SK-N-SH treated with all-trans-retinoic acid at 6 μM for 48 hours (cell line): ENCODE measurements at regions not wholly inside any gene's neighbourhood (a gene's known extent, or its start where the extent isn't known, plus 50 kb on each side); places are given as distances from the start of the nearest gene placed in this dataset.

ENCODE experiments used
- ATAC-seq: fragments of 200-7000 bp; cut with Tn5 transposase; 3 replicates; pipeline ENCODE4 v1.9.1; 2020; ENCODE audit warnings: mild to moderate bottlenecking, moderate library complexity
- ARNTL ChIP-seq: fragments of 450-650 bp; formaldehyde crosslinking; IDR thresholded peaks from 2 replicates; pipeline ENCODE4 v1.5.0; 2020; ENCODE audit warnings: low read depth, mild to moderate bottlenecking, moderate library complexity, borderline replicate concordance
- BACH2 ChIP-seq: fragments of 250-450 bp; sonication (Bioruptor Pico); IDR thresholded peaks from 2 replicates; pipeline ENCODE4 v1.9.0; 2021; ENCODE audit warnings: mild to moderate bottlenecking, borderline replicate concordance
- CREB5 ChIP-seq: fragments of 250-450 bp; sonication (Bioruptor Pico); IDR thresholded peaks from 2 replicates; pipeline ENCODE4 v1.5.1; 2020; ENCODE audit warnings: low read depth, mild to moderate bottlenecking, moderate library complexity
- CSDC2 ChIP-seq: fragments of 250-450 bp; sonication (Bioruptor Pico); IDR thresholded peaks from 2 replicates; pipeline ENCODE4 v1.5.0; 2020; ENCODE audit warnings: mild to moderate bottlenecking, moderate library complexity
- CSRNP3 ChIP-seq: fragments of 250-450 bp; sonication (Bioruptor Pico); IDR thresholded peaks from 2 replicates; pipeline ENCODE4 v1.5.1; 2021; ENCODE audit warnings: mild to moderate bottlenecking, moderate library complexity
- ESRRG ChIP-seq: fragments of 250-450 bp; sonication (Bioruptor Pico); IDR thresholded peaks from 2 replicates; pipeline ENCODE4 v1.6.1; 2021; ENCODE audit warnings: mild to moderate bottlenecking
- GLIS3 ChIP-seq: fragments of 250-450 bp; sonication (Bioruptor Pico); IDR thresholded peaks from 2 replicates; pipeline ENCODE4 v1.5.0; 2020; ENCODE audit warnings: mild to moderate bottlenecking, moderate library complexity
- ISL1 ChIP-seq: fragments of 250-450 bp; sonication (Bioruptor Pico); IDR thresholded peaks from 2 replicates; pipeline ENCODE4 v2.1.2; 2022; ENCODE audit warnings: mild to moderate bottlenecking, moderate library complexity
- PATZ1 ChIP-seq: fragments of 250-450 bp; sonication (Bioruptor Pico); IDR thresholded peaks from 2 replicates; pipeline ENCODE4 v1.8.0; 2020; ENCODE audit warnings: mild to moderate bottlenecking, moderate library complexity, borderline replicate concordance
- POU6F1 ChIP-seq: fragments of 250-450 bp; sonication (Bioruptor Pico); IDR thresholded peaks from 2 replicates; pipeline ENCODE4 v1.8.0; 2021; ENCODE audit warnings: low read depth, mild to moderate bottlenecking, moderate library complexity, borderline replicate concordance
- PPARA ChIP-seq: fragments of 250-450 bp; sonication (Bioruptor Pico); IDR thresholded peaks from 2 replicates; pipeline ENCODE4 v1.5.0; 2020; ENCODE audit warnings: mild to moderate bottlenecking, borderline replicate concordance
- RARB ChIP-seq: fragments of 250-450 bp; sonication (Bioruptor Pico); IDR thresholded peaks from 2 replicates; pipeline ENCODE4 v1.8.0; 2021; ENCODE audit warnings: mild to moderate bottlenecking, moderate library complexity
- SNAI2 ChIP-seq: fragments of 250-450 bp; sonication (Bioruptor Pico); IDR thresholded peaks from 2 replicates; pipeline ENCODE4 v1.5.0; 2020; ENCODE audit warnings: mild to moderate bottlenecking, moderate library complexity
- TOX ChIP-seq: fragments of 250-450 bp; sonication (Bioruptor Pico); IDR thresholded peaks from 2 replicates; pipeline ENCODE4 v1.8.0; 2021; ENCODE audit warnings: mild to moderate bottlenecking, moderate library complexity, borderline replicate concordance
- TSHZ2 ChIP-seq: fragments of 250-450 bp; sonication (Bioruptor Pico); IDR thresholded peaks from 2 replicates; pipeline ENCODE4 v1.5.0; 2020; ENCODE audit warnings: mild to moderate bottlenecking, moderate library complexity
- ZC3H10 ChIP-seq: fragments of 250-450 bp; sonication (Bioruptor Pico); IDR thresholded peaks from 2 replicates; pipeline ENCODE4 v1.5.1; 2021; ENCODE audit warnings: mild to moderate bottlenecking, moderate library complexity
- ZFP3 ChIP-seq: fragments of 250-450 bp; sonication (Bioruptor Pico); IDR thresholded peaks from 2 replicates; pipeline ENCODE4 v1.5.0; 2020; ENCODE audit warnings: mild to moderate bottlenecking, moderate library complexity
- ZFP30 ChIP-seq: fragments of 450-650 bp; formaldehyde crosslinking; IDR thresholded peaks from 2 replicates; pipeline ENCODE4 v1.5.0; 2022; ENCODE audit warnings: mild to moderate bottlenecking, moderate library complexity
- ZNF565 ChIP-seq: fragments of 450-650 bp; formaldehyde crosslinking; conservative IDR thresholded peaks from 2 replicates; pipeline ENCODE4 v1.5.0; 2020; ENCODE audit warnings: low read depth, mild to moderate bottlenecking, moderate library complexity
- ZNF8 ChIP-seq: fragments of 450-650 bp; formaldehyde crosslinking; IDR thresholded peaks from 2 replicates; pipeline ENCODE4 v1.5.0; 2020; ENCODE audit warnings: mild to moderate bottlenecking, moderate library complexity

- ATAC-seq: no peak
- TF ChIP-seq CREB5 (CRISPR knock-in tag): no peak
- TF ChIP-seq ZFP30: no peak
- TF ChIP-seq CSRNP3: no peak
- TF ChIP-seq CSDC2 (CRISPR knock-in tag): no peak
- TF ChIP-seq TSHZ2 (CRISPR knock-in tag): no peak
- no peak for TF ChIP-seq ZNF8 (CRISPR knock-in tag)
- TF ChIP-seq TOX (CRISPR knock-in tag): no peak
- TF ChIP-seq ZNF565 (CRISPR knock-in tag): no peak
- no peak for TF ChIP-seq RARB (CRISPR knock-in tag)
- TF ChIP-seq ARNTL (CRISPR knock-in tag): no peak
- TF ChIP-seq GLIS3 (CRISPR knock-in tag): no peak
- no peak for TF ChIP-seq PPARA (CRISPR knock-in tag)
- no peak for TF ChIP-seq SNAI2 (CRISPR knock-in tag)
- no peak for TF ChIP-seq ESRRG (CRISPR knock-in tag)
- no peak for TF ChIP-seq POU6F1
- TF ChIP-seq ZFP3 (CRISPR knock-in tag): no peak
- no peak for TF ChIP-seq PATZ1 (CRISPR knock-in tag)
- TF ChIP-seq BACH2: no peak
- TF ChIP-seq ISL1 (CRISPR knock-in tag): no peak
Measured at GRCh38 chr9:134214386-134214765, 50.0 kb upstream of the RNU6ATAC start.

GRCh38 chr9:134214766-134215419 is 50.5 kb upstream of the RNU6ATAC start:
- no peak for ATAC-seq
- TF ChIP-seq ZFP30 (no peak), ZC3H10 (CRISPR knock-in tag) (no peak), PATZ1 (CRISPR knock-in tag) (no peak)
- TF ChIP-seq, all 23 proteins: peak for 0

GRCh38 chr9:134215420-134215698 is 51.0 kb upstream of the RNU6ATAC start:
- no peak for ATAC-seq
- TF ChIP-seq GLIS3 (CRISPR knock-in tag) (no peak), TSHZ2 (CRISPR knock-in tag) (no peak), CREB5 (CRISPR knock-in tag) (no peak), ISL1 (CRISPR knock-in tag) (no peak), CSRNP3 (no peak), CSDC2 (CRISPR knock-in tag) (no peak), ESRRG (CRISPR knock-in tag) (no peak), ZNF565 (CRISPR knock-in tag) (no peak), BACH2 (no peak), SNAI2 (CRISPR knock-in tag) (no peak), RARB (CRISPR knock-in tag) (no peak)
